Neural cell (in vitro differentiated cells): ENCODE measurements at regions not wholly inside any gene's neighbourhood (a gene's known extent, or its start where the extent isn't known, plus 50 kb on each side); places are given as distances from the start of the nearest gene placed in this dataset.
A peak's percentile ranks its signal among the peaks of the same experiment; 100 is the strongest.

Experiments
- H2AFZ ChIP-seq: fragments of 200-600, 300-800 bp; sonication (generic), shearing (Covaris generic); 2 replicates; pipeline ENCODE4 v1.6.0; 2014; ENCODE audit warnings: low read depth, mild to moderate bottlenecking, antibody characterized with exemption, low read length, moderate library complexity
- H3F3A ChIP-seq: fragments of 200-600 bp; shearing (Covaris generic); 2 replicates; pipeline ENCODE4 v1.6.1; 2016; ENCODE audit warnings: mild to moderate bottlenecking, moderate library complexity, mixed read lengths, antibody characterized with exemption, low read length; ENCODE audit not compliant: insufficient read depth, poor library complexity, severe bottlenecking
- H3K27ac ChIP-seq: fragments of 200-600, 300-800 bp; sonication (generic), shearing (Covaris generic); 2 replicates; pipeline ENCODE4 v1.5.1; 2014; ENCODE audit warnings: mild to moderate bottlenecking, low read length, moderate library complexity
- H3K27me3 ChIP-seq: fragments of 300-800, 200-600 bp; sonication (generic), shearing (Covaris generic); 2 replicates; pipeline ENCODE4 v1.6.0; 2014; ENCODE audit warnings: mild to moderate bottlenecking, low read depth, low read length, moderate library complexity; ENCODE audit not compliant: insufficient read depth
- H3K36me3 ChIP-seq: fragments of 300-800, 200-600 bp; sonication (generic), shearing (Covaris generic); 2 replicates; pipeline ENCODE4 v1.5.1; 2014; ENCODE audit warnings: mild to moderate bottlenecking, antibody characterized with exemption, low read length, moderate library complexity; ENCODE audit not compliant: insufficient read depth
- H3K4me2 ChIP-seq: fragments of 300-800, 200-600 bp; sonication (generic), shearing (Covaris generic); 2 replicates; pipeline ENCODE4 v1.6.0; 2014; ENCODE audit warnings: mild to moderate bottlenecking, low read length
- H3K4me3 ChIP-seq: fragments of 300-800, 200-600 bp; sonication (generic), shearing (Covaris generic); 2 replicates; pipeline ENCODE4 v1.5.1; 2014; ENCODE audit warnings: mild to moderate bottlenecking, low read length, moderate library complexity
- H3K79me2 ChIP-seq: fragments of 200-600 bp; shearing (Covaris generic); replicated peaks from 2 replicates; pipeline ENCODE4 v1.6.0; 2014; ENCODE audit warnings: mild to moderate bottlenecking, low read length, moderate library complexity; ENCODE audit not compliant: insufficient read depth
- H3K9ac ChIP-seq: fragments of 300-800, 200-600 bp; sonication (generic), shearing (Covaris generic); 2 replicates; pipeline ENCODE4 v1.6.1; 2016; ENCODE audit warnings: mild to moderate bottlenecking, low read length, mixed read lengths
- H3K9me2 ChIP-seq: fragments of 200-600 bp; shearing (Covaris generic); 2 replicates; pipeline ENCODE4 v1.6.1; 2016; ENCODE audit warnings: mild to moderate bottlenecking, low read length, mixed read lengths; ENCODE audit not compliant: insufficient read depth
- H3K9me3 ChIP-seq: fragments of 200-600, 300-800 bp; sonication (generic), shearing (Covaris generic); 2 replicates; pipeline ENCODE4 v1.6.1; 2016; ENCODE audit warnings: mild to moderate bottlenecking, mixed run types, low read length, moderate library complexity, mixed read lengths
- H4K20me1 ChIP-seq: fragments of 200-600 bp; shearing (Covaris generic); 2 replicates; pipeline ENCODE4 v1.6.1; 2016; ENCODE audit warnings: mild to moderate bottlenecking, mixed run types; ENCODE audit not compliant: insufficient read depth
- EP300 ChIP-seq: fragments of 450-650 bp; conservative IDR thresholded peaks from 2 replicates; pipeline ENCODE4 v1.6.1; 2014; ENCODE audit warnings: antibody characterized with exemption, mild to moderate bottlenecking, moderate library complexity; ENCODE audit not compliant: poor library complexity, severe bottlenecking
- EZH2 ChIP-seq: fragments of 200-600, 300-800 bp; shearing (Covaris generic), sonication (generic); IDR thresholded peaks from 2 replicates; pipeline ENCODE4 v1.6.1; 2014; ENCODE audit warnings: antibody characterized with exemption, low read length, borderline replicate concordance, mild to moderate bottlenecking; ENCODE audit not compliant: insufficient read depth, poor library complexity, severe bottlenecking
- MXI1 ChIP-seq: fragments of 450-650 bp; conservative IDR thresholded peaks from 2 replicates; pipeline ENCODE4 v1.6.1; 2014; ENCODE audit warnings: antibody characterized with exemption, mild to moderate bottlenecking; ENCODE audit not compliant: poor library complexity, severe bottlenecking
- POLR2AphosphoS5 ChIP-seq: IDR thresholded peaks from 2 replicates; pipeline ENCODE4 v1.6.1; 2012
- RAD21 ChIP-seq: fragments of 450-650 bp; conservative IDR thresholded peaks from 2 replicates; pipeline ENCODE4 v1.6.1; 2014; ENCODE audit warnings: antibody characterized with exemption, mild to moderate bottlenecking, moderate library complexity
- SMC3 ChIP-seq: fragments of 450-650 bp; conservative IDR thresholded peaks from 2 replicates; pipeline ENCODE4 v1.6.1; 2014; ENCODE audit warnings: antibody characterized with exemption, mild to moderate bottlenecking, moderate library complexity; ENCODE audit not compliant: poor library complexity
- TAF1 ChIP-seq: IDR thresholded peaks from 2 replicates; pipeline ENCODE4 v1.6.1; 2012; ENCODE audit warnings: low read depth
- TF ChIP-seq, protein P1 (sequence below): fragments of 450-650 bp; IDR thresholded peaks from 2 replicates; pipeline ENCODE4 v1.5.1; 2014; ENCODE audit warnings: antibody characterized with exemption, mild to moderate bottlenecking, moderate library complexity; ENCODE audit not compliant: poor library complexity, severe bottlenecking
- TF ChIP-seq, protein P2 (sequence below): IDR thresholded peaks from 2 replicates; pipeline ENCODE4 v1.6.1; 2012; ENCODE audit warnings: borderline replicate concordance

DNA sequence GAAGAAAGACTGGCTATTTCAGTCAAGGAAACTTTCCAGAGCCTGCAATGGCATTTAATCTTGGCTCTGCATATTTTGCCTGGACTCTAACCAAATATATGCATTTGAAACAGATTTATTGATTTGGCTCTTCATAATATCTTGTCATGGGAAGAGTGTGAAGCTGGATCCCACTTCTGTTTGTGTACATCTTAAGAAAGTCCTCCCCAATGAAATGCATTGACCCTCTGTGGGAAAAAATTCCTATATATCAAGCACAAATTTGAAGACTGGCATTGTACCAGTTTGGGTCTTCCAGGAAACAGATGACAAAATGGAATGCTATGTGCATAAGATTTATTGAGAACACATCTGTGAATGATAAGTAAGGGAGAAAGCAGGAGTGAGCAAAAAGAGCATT lies 897.3 kb upstream of the TENM3 start:
- Histone ChIP-seq H3K4me2 (no peak overlapping the region), H2AFZ (no peak overlapping the region), H3K27me3 (no peaks in the 10 kb centered on the region), H3K27ac (no peak overlapping the region), H3K9me2 (no peaks in the 10 kb centered on the region), H3K9ac (no peak overlapping the region), H3K4me3 (no peak overlapping the region), H3K79me2 (no peaks in the 10 kb centered on the region), H4K20me1 (no peaks in the 10 kb centered on the region), H3K36me3 (no peaks in the 10 kb centered on the region), H3K9me3 (no peaks in the 10 kb centered on the region), H3F3A (no peaks in the 10 kb centered on the region)
- TF ChIP-seq, protein P1, sequence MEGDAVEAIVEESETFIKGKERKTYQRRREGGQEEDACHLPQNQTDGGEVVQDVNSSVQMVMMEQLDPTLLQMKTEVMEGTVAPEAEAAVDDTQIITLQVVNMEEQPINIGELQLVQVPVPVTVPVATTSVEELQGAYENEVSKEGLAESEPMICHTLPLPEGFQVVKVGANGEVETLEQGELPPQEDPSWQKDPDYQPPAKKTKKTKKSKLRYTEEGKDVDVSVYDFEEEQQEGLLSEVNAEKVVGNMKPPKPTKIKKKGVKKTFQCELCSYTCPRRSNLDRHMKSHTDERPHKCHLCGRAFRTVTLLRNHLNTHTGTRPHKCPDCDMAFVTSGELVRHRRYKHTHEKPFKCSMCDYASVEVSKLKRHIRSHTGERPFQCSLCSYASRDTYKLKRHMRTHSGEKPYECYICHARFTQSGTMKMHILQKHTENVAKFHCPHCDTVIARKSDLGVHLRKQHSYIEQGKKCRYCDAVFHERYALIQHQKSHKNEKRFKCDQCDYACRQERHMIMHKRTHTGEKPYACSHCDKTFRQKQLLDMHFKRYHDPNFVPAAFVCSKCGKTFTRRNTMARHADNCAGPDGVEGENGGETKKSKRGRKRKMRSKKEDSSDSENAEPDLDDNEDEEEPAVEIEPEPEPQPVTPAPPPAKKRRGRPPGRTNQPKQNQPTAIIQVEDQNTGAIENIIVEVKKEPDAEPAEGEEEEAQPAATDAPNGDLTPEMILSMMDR = no peak
- TF ChIP-seq MXI1 = no peak
- no peak for TF ChIP-seq RAD21
- no peak for TF ChIP-seq SMC3
- TF ChIP-seq, protein P2, sequence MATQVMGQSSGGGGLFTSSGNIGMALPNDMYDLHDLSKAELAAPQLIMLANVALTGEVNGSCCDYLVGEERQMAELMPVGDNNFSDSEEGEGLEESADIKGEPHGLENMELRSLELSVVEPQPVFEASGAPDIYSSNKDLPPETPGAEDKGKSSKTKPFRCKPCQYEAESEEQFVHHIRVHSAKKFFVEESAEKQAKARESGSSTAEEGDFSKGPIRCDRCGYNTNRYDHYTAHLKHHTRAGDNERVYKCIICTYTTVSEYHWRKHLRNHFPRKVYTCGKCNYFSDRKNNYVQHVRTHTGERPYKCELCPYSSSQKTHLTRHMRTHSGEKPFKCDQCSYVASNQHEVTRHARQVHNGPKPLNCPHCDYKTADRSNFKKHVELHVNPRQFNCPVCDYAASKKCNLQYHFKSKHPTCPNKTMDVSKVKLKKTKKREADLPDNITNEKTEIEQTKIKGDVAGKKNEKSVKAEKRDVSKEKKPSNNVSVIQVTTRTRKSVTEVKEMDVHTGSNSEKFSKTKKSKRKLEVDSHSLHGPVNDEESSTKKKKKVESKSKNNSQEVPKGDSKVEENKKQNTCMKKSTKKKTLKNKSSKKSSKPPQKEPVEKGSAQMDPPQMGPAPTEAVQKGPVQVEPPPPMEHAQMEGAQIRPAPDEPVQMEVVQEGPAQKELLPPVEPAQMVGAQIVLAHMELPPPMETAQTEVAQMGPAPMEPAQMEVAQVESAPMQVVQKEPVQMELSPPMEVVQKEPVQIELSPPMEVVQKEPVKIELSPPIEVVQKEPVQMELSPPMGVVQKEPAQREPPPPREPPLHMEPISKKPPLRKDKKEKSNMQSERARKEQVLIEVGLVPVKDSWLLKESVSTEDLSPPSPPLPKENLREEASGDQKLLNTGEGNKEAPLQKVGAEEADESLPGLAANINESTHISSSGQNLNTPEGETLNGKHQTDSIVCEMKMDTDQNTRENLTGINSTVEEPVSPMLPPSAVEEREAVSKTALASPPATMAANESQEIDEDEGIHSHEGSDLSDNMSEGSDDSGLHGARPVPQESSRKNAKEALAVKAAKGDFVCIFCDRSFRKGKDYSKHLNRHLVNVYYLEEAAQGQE = no peak
- TF ChIP-seq TAF1 = no peak
- TF ChIP-seq EZH2 = no peak
- TF ChIP-seq EP300 = no peak
- no peak for TF ChIP-seq POLR2AphosphoS5

DNA sequence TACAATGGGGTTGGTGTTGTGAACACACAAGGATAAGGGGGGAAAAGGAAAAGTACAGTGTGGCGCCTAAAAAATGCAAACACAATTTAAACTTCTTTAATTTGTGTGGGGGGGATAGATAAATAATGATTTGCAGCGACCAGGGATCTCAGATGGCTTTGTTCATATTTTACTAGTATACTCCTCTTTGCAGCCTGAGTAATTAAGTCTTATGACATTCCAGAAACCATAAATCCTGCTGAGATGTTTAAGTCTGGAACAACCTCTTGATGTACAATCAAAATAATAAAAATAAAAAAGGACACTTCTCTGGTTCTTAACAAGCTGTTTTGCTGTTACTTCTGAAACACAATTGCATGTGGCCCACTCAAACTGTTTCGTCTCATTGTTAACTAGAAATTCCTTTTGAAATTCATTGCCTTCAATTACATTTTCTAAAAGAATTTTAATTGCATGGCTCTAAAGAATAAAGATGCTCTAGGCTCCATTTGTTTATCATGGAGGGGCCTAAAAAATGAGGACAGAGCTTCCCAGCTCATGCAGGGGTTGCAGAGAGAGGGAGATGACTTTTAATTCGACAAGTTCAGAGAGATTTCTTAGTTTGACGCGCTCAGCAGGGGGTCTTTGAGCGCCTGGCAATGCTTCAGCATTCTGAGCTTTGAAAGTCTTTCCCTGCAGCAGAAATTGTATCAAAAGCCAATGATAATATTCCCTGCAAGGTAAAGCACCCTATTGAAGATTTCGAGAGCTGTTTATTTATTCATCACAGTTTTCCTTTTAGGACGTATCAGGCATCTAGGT lies 892.4 kb upstream of the TENM3 start:
- TF ChIP-seq RAD21 = no peak
- no peak for TF ChIP-seq EZH2
- TF ChIP-seq, protein P2 = no peak
- no peak for TF ChIP-seq POLR2AphosphoS5
- TF ChIP-seq SMC3 = no peak
- no peak for TF ChIP-seq TAF1
- TF ChIP-seq, protein P1 = no peak
- TF ChIP-seq MXI1 = no peak
- no peak for TF ChIP-seq EP300
- H3K27ac ChIP-seq = peak overlapping the region; percentile 22
- no peak overlapping the region for H3K4me2 ChIP-seq

More for the DNA sequence above, 892.4 kb upstream of the TENM3 start:
- H3K9ac ChIP-seq = no peak overlapping the region
- no peaks in the 10 kb centered on the region for H4K20me1 ChIP-seq
- H3K27me3 ChIP-seq = no peaks in the 10 kb centered on the region
- H3K79me2 ChIP-seq = no peaks in the 10 kb centered on the region
- H3K36me3 ChIP-seq = no peaks in the 10 kb centered on the region
- H3K9me3 ChIP-seq = no peaks in the 10 kb centered on the region
- no peaks in the 10 kb centered on the region for H3K9me2 ChIP-seq
- no peaks in the 10 kb centered on the region for H3F3A ChIP-seq
- no peak overlapping the region for H2AFZ ChIP-seq
- peak overlapping the region; percentile 12 for H3K4me3 ChIP-seq
